ENCODE measurements at regions not wholly inside any gene's neighbourhood (a gene's known extent, or its start where the extent isn't known, plus 50 kb on each side); places are given as distances from the start of the nearest gene placed in this dataset.

- Histone ChIP-seq H3K4me3 (ENCODE audit: low read depth, low read length, poor library complexity, severe bottlenecking) (no peak overlapping the region), H3K36me3 (ENCODE audit: insufficient read depth, low read length, poor library complexity, severe bottlenecking) (no peaks in the 10 kb centered on the region), H3K9me3 (ENCODE audit: low read depth, low read length, poor library complexity, severe bottlenecking) (no peaks in the 10 kb centered on the region), H3K27me3 (replicated peaks; ENCODE audit: insufficient read depth, low read depth, low read length, poor library complexity) (no peaks in the 10 kb centered on the region), H3K27ac (ENCODE audit: low read depth, low read length, poor library complexity, severe bottlenecking) (no peak overlapping the region), H3K4me1 (ENCODE audit: insufficient read depth, low read length, poor library complexity, severe bottlenecking) (no peaks in the 10 kb centered on the region)
- TF ChIP-seq CTCF (conservative IDR thresholded peaks at IDR 0.05; ENCODE audit: low read depth, low read length): no peak
- no peak for TF ChIP-seq EZH2 (IDR thresholded peaks at IDR 0.05; ENCODE audit: borderline replicate concordance, low read depth, low read length, poor library complexity, severe bottlenecking)
- ChIA-PET CTCF (no interaction called here), POLR2A (ENCODE audit: low non-redundant PET) (no interaction called here)
- intact Hi-C loops (cut with micrococcal nuclease; ENCODE audit: unreplicated experiment): no loop called here
- no TSS peak for BruUV-seq (replicated peaks)
- DNase-seq (ENCODE audit: low spot score): no peak
Measured at GRCh38 chr5:112669328-112669963, 68.2 kb upstream of the APC start.

GRCh38 chr5:112671687-112672086, 66.0 kb upstream of the APC start:
- TF ChIP-seq EZH2 (IDR thresholded peaks at IDR 0.05; ENCODE audit: borderline replicate concordance, low read depth, low read length, poor library complexity, severe bottlenecking) (no peak), CTCF (conservative IDR thresholded peaks at IDR 0.05; ENCODE audit: low read depth, low read length) (no peak)
- Histone ChIP-seq H3K9me3 (ENCODE audit: low read depth, low read length, poor library complexity, severe bottlenecking) (no peaks in the 10 kb centered on the region), H3K4me3 (ENCODE audit: low read depth, low read length, poor library complexity, severe bottlenecking) (no peak overlapping the region), H3K27ac (ENCODE audit: low read depth, low read length, poor library complexity, severe bottlenecking) (no peak overlapping the region), H3K36me3 (ENCODE audit: insufficient read depth, low read length, poor library complexity, severe bottlenecking) (no peaks in the 10 kb centered on the region), H3K4me1 (ENCODE audit: insufficient read depth, low read length, poor library complexity, severe bottlenecking) (no peaks in the 10 kb centered on the region), H3K27me3 (replicated peaks; ENCODE audit: insufficient read depth, low read depth, low read length, poor library complexity) (no peaks in the 10 kb centered on the region)
- DNase-seq (ENCODE audit: low spot score): no peak
- CTCF ChIA-PET: no interaction called here
- no TSS peak for BruUV-seq (replicated peaks)
- POLR2A ChIA-PET (ENCODE audit: low non-redundant PET): no interaction called here
- intact Hi-C loops (cut with micrococcal nuclease; ENCODE audit: unreplicated experiment): no loop called here

DNA sequence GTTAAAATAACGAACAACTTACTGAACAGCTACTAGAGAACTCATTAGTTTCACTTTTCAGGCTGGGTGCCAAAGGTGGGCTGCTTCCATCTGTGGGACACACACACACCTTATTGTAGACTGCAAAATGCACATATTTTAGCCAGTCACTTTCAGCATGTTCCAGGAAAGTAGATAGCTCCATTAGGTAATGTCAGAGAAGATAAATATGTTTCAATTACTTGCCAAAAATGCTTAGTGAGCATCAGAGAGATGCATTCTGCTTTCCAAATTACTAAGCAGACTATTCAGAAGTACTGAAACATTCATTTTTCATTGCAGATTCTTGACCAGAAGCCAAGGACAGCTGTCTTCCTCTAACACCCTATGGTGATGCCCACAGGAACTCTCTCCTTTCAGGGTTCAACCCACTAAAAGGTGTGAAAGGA, 56.2 kb upstream of the APC start:
- Histone ChIP-seq H3K36me3 (ENCODE audit: insufficient read depth, low read length, poor library complexity, severe bottlenecking) (no peaks in the 10 kb centered on the region), H3K4me3 (ENCODE audit: low read depth, low read length, poor library complexity, severe bottlenecking) (no peak overlapping the region), H3K27me3 (replicated peaks; ENCODE audit: insufficient read depth, low read depth, low read length, poor library complexity) (no peaks in the 10 kb centered on the region), H3K9me3 (ENCODE audit: low read depth, low read length, poor library complexity, severe bottlenecking) (no peaks in the 10 kb centered on the region), H3K4me1 (ENCODE audit: insufficient read depth, low read length, poor library complexity, severe bottlenecking) (no peaks in the 10 kb centered on the region), H3K27ac (ENCODE audit: low read depth, low read length, poor library complexity, severe bottlenecking) (no peak overlapping the region)
- ChIA-PET CTCF (no interaction called here), POLR2A (ENCODE audit: low non-redundant PET) (no interaction called here)
- intact Hi-C loops (cut with micrococcal nuclease; ENCODE audit: unreplicated experiment): no loop called here
- BruUV-seq (replicated peaks): no TSS peak
- DNase-seq (ENCODE audit: low spot score): no peak
- TF ChIP-seq EZH2 (IDR thresholded peaks at IDR 0.05; ENCODE audit: borderline replicate concordance, low read depth, low read length, poor library complexity, severe bottlenecking): no peak
- no peak for TF ChIP-seq CTCF (conservative IDR thresholded peaks at IDR 0.05; ENCODE audit: low read depth, low read length)

Data from A673 (cell line).